Esophagus squamous epithelium (tissue), 4 donors: ENCODE measurements at regions not wholly inside any gene's neighbourhood (a gene's known extent, or its start where the extent isn't known, plus 50 kb on each side); places are given as distances from the start of the nearest gene placed in this dataset.

Experiments used
- POLR2A ChIP-seq, 4 donors: fragments of 450-650 bp; IDR thresholded peaks; one replicate each; pipeline ENCODE4 v1.6.1; 2017; ENCODE audit warnings: antibody characterized with exemption in 4 of 4, mild to moderate bottlenecking in 4 of 4, moderate library complexity in 3 of 4
- TF ChIP-seq, protein P1 (sequence below), 6 experiments: fragments of 450-650 bp in 4 of 6; fragments of 200-600 bp in 2 of 6; sonication (generic) in 2 of 6; IDR thresholded peaks; one replicate each; pipeline ENCODE4 v1.5.1; 2016 to 2019; ENCODE audit warnings: antibody characterized with exemption in 6 of 6, mild to moderate bottlenecking in 4 of 6, moderate library complexity in 4 of 6

DNA sequence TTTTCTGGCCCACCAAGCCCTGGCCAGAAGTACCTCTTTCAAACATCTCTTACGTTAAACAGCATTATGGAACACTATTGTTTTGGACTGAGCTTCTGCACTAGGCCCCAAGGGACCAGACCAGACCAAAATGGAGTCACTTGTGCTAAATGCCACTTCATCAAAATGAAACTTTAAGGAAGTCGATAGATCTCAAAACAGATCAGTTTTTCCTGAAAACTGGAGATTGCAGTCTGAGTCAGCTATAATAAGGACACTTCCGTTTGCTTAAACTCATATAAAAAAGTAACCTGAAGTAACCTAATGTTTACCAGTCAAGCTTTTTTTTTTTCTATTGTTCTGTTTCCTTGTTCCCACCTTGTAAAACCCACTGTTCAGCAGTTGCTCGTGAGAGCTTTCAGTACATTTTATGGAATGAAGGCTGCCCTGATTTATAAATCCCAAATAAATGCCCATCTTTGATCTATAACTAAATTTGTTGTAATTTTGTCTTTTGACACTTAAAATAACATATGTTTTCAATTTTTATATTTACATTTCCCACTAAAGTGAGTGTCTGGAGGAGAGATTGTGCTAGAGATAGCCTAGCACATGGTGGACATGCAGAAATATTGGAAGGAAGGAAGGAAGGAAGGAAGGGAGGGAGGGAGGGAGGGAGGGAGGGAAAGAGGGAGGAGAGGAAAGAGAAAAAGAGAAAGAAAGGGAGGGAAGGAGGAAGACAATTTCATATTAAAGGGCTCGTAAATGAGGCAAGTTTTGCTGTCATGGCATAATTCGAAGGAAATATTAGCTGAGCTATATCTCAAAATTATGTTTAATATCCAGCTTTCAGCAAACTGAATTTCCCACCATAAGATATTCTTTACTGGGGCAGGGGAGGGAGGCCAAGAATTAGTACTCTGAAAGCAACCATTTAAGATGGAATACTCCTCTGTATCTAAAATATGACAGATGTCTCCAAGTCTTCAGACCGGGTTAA, 77.0 kb upstream of the CXADR start:
- no peak for TF ChIP-seq POLR2A (IDR thresholded peaks at IDR 0.05)
- TF ChIP-seq, protein P1, sequence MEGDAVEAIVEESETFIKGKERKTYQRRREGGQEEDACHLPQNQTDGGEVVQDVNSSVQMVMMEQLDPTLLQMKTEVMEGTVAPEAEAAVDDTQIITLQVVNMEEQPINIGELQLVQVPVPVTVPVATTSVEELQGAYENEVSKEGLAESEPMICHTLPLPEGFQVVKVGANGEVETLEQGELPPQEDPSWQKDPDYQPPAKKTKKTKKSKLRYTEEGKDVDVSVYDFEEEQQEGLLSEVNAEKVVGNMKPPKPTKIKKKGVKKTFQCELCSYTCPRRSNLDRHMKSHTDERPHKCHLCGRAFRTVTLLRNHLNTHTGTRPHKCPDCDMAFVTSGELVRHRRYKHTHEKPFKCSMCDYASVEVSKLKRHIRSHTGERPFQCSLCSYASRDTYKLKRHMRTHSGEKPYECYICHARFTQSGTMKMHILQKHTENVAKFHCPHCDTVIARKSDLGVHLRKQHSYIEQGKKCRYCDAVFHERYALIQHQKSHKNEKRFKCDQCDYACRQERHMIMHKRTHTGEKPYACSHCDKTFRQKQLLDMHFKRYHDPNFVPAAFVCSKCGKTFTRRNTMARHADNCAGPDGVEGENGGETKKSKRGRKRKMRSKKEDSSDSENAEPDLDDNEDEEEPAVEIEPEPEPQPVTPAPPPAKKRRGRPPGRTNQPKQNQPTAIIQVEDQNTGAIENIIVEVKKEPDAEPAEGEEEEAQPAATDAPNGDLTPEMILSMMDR (IDR thresholded peaks at IDR 0.05) = no peak
